ENCODE measurements at regions not wholly inside any gene's neighbourhood (a gene's known extent, or its start where the extent isn't known, plus 50 kb on each side); places are given as distances from the start of the nearest gene placed in this dataset.

- no peak for TF ChIP-seq SMARCE1 (IDR thresholded peaks at IDR 0.05)
- TF ChIP-seq, protein P1, sequence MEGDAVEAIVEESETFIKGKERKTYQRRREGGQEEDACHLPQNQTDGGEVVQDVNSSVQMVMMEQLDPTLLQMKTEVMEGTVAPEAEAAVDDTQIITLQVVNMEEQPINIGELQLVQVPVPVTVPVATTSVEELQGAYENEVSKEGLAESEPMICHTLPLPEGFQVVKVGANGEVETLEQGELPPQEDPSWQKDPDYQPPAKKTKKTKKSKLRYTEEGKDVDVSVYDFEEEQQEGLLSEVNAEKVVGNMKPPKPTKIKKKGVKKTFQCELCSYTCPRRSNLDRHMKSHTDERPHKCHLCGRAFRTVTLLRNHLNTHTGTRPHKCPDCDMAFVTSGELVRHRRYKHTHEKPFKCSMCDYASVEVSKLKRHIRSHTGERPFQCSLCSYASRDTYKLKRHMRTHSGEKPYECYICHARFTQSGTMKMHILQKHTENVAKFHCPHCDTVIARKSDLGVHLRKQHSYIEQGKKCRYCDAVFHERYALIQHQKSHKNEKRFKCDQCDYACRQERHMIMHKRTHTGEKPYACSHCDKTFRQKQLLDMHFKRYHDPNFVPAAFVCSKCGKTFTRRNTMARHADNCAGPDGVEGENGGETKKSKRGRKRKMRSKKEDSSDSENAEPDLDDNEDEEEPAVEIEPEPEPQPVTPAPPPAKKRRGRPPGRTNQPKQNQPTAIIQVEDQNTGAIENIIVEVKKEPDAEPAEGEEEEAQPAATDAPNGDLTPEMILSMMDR (IDR thresholded peaks at IDR 0.05 in 2 of 3, conservative IDR thresholded peaks at IDR 0.05 in 1 of 3; ENCODE audit: insufficient read depth in 2 of 3, low read depth in 1 of 3, low read length in 3 of 3): no peak
- no peak for TF ChIP-seq RBFOX2 (IDR thresholded peaks at IDR 0.05; ENCODE audit: low read depth, low read length)
- TF ChIP-seq ERF (CRISPR knock-in tag; IDR thresholded peaks at IDR 0.05): no peak
- no peak for TF ChIP-seq PTBP1 (IDR thresholded peaks at IDR 0.05; ENCODE audit: low read depth, low read length)
- no peak for TF ChIP-seq SMC3 (conservative IDR thresholded peaks at IDR 0.05; ENCODE audit: insufficient read depth, low read depth, low read length)
- no peak for TF ChIP-seq SIN3A (IDR thresholded peaks at IDR 0.05; ENCODE audit: borderline replicate concordance in 2 of 2, control insufficient read depth in 1 of 2, low read depth in 2 of 2, low read length in 2 of 2)
- no peak for TF ChIP-seq CREB3L1 (IDR thresholded peaks at IDR 0.05; ENCODE audit: borderline replicate concordance, low read depth)
- no peak for TF ChIP-seq TAF15 (IDR thresholded peaks at IDR 0.05; ENCODE audit: low read depth, low read length)
- TF ChIP-seq PREB (CRISPR knock-in tag; IDR thresholded peaks at IDR 0.05): no peak
- TF ChIP-seq POLR2AphosphoS5 (IDR thresholded peaks at IDR 0.05; ENCODE audit: control insufficient read depth, insufficient read depth, low read depth, low read length): no peak
Measured at GRCh38 chr17:77549726-77550366, 408.7 kb upstream of the TNRC6C start.
